ENCODE measurements at regions not wholly inside any gene's neighbourhood (a gene's known extent, or its start where the extent isn't known, plus 50 kb on each side); places are given as distances from the start of the nearest gene placed in this dataset.

- Histone ChIP-seq H2AFZ (ENCODE audit: low read depth, low read length) (no peak overlapping the region), H3K9me3 (ENCODE audit: insufficient read depth, low read length) (no peaks in the 10 kb centered on the region), H3K27me3 (ENCODE audit: low read depth, low read length) (no peaks in the 10 kb centered on the region), H3K4me2 (ENCODE audit: low read length) (no peak overlapping the region), H3K4me1 (ENCODE audit: low read length) (no peaks in the 10 kb centered on the region), H4K20me1 (ENCODE audit: insufficient read depth, low read length) (no peaks in the 10 kb centered on the region), H3K79me2 (ENCODE audit: low read length) (no peaks in the 10 kb centered on the region), H3K4me3 (ENCODE audit: low read length) (no peak overlapping the region), H3K9ac (ENCODE audit: low read length) (no peak overlapping the region), H3K36me3 (replicated peaks; ENCODE audit: low read depth, low read length) (no peaks in the 10 kb centered on the region), H3K27ac (ENCODE audit: low read length) (no peak overlapping the region)
- TF ChIP-seq CTCF (IDR thresholded peaks at IDR 0.05; ENCODE audit: low read depth, low read length): no peak
- TF ChIP-seq EZH2phosphoT487 (IDR thresholded peaks at IDR 0.05; ENCODE audit: low read depth): no peak
These were observed 139.7 kb upstream of the ABCB5 start for GRCh38 chr7:20475756-20476155.

- no peaks in the 10 kb centered on the region for H3K79me2 ChIP-seq (ENCODE audit: low read length)
- H3K9ac ChIP-seq (ENCODE audit: low read length): no peak overlapping the region
- no peaks in the 10 kb centered on the region for H3K4me1 ChIP-seq (ENCODE audit: low read length)
- H3K36me3 ChIP-seq (replicated peaks; ENCODE audit: low read depth, low read length): no peaks in the 10 kb centered on the region
- no peak for TF ChIP-seq CTCF (IDR thresholded peaks at IDR 0.05; ENCODE audit: low read depth, low read length)
- TF ChIP-seq EZH2phosphoT487 (IDR thresholded peaks at IDR 0.05; ENCODE audit: low read depth): no peak
- H4K20me1 ChIP-seq (ENCODE audit: insufficient read depth, low read length): no peaks in the 10 kb centered on the region
- H3K27me3 ChIP-seq (ENCODE audit: low read depth, low read length): no peaks in the 10 kb centered on the region
- no peak overlapping the region for H3K4me2 ChIP-seq (ENCODE audit: low read length)
- no peak overlapping the region for H2AFZ ChIP-seq (ENCODE audit: low read depth, low read length)
- no peaks in the 10 kb centered on the region for H3K9me3 ChIP-seq (ENCODE audit: insufficient read depth, low read length)
- H3K4me3 ChIP-seq (ENCODE audit: low read length): no peak overlapping the region
- H3K27ac ChIP-seq (ENCODE audit: low read length): no peak overlapping the region
These were observed 138.4 kb upstream of the ABCB5 start for GRCh38 chr7:20477067-20477466.

- Histone ChIP-seq H3K9me3 (ENCODE audit: insufficient read depth, low read length) (no peaks in the 10 kb centered on the region), H3K4me1 (ENCODE audit: low read length) (no peaks in the 10 kb centered on the region), H3K79me2 (ENCODE audit: low read length) (no peaks in the 10 kb centered on the region), H3K27me3 (ENCODE audit: low read depth, low read length) (no peaks in the 10 kb centered on the region), H4K20me1 (ENCODE audit: insufficient read depth, low read length) (no peaks in the 10 kb centered on the region), H3K4me2 (ENCODE audit: low read length) (no peak overlapping the region), H3K36me3 (replicated peaks; ENCODE audit: low read depth, low read length) (no peaks in the 10 kb centered on the region), H3K4me3 (ENCODE audit: low read length) (no peak overlapping the region), H2AFZ (ENCODE audit: low read depth, low read length) (no peak overlapping the region), H3K27ac (ENCODE audit: low read length) (no peak overlapping the region), H3K9ac (ENCODE audit: low read length) (no peak overlapping the region)
- TF ChIP-seq CTCF (IDR thresholded peaks at IDR 0.05; ENCODE audit: low read depth, low read length): no peak
- TF ChIP-seq EZH2phosphoT487 (IDR thresholded peaks at IDR 0.05; ENCODE audit: low read depth): no peak
These were observed 135.8 kb upstream of the ABCB5 start for GRCh38 chr7:20479706-20480105.

GRCh38 chr7:20482071-20482470 is 133.4 kb upstream of the ABCB5 start:
- Histone ChIP-seq H3K4me3 (ENCODE audit: low read length) (no peak overlapping the region), H3K27me3 (ENCODE audit: low read depth, low read length) (no peaks in the 10 kb centered on the region), H3K4me2 (ENCODE audit: low read length) (no peak overlapping the region), H4K20me1 (ENCODE audit: insufficient read depth, low read length) (no peaks in the 10 kb centered on the region), H3K9ac (ENCODE audit: low read length) (no peak overlapping the region), H3K4me1 (ENCODE audit: low read length) (no peaks in the 10 kb centered on the region), H3K27ac (ENCODE audit: low read length) (no peak overlapping the region), H3K79me2 (ENCODE audit: low read length) (no peaks in the 10 kb centered on the region), H3K9me3 (ENCODE audit: insufficient read depth, low read length) (no peaks in the 10 kb centered on the region), H3K36me3 (replicated peaks; ENCODE audit: low read depth, low read length) (no peaks in the 10 kb centered on the region), H2AFZ (ENCODE audit: low read depth, low read length) (no peak overlapping the region)
- no peak for TF ChIP-seq CTCF (IDR thresholded peaks at IDR 0.05; ENCODE audit: low read depth, low read length)
- TF ChIP-seq EZH2phosphoT487 (IDR thresholded peaks at IDR 0.05; ENCODE audit: low read depth): no peak
